Natural killer cell treated with Interleukin-12 subunit alpha and Interleukin-12 subunit beta and Interleukin-15 and Interleukin-18, amount 100 ng/mL, for 72 hours (primary cell): ENCODE measurements at regions not wholly inside any gene's neighbourhood (a gene's known extent, or its start where the extent isn't known, plus 50 kb on each side); places are given as distances from the start of the nearest gene placed in this dataset.
"Not testable (repeated sequence)": the region's sequence is repeated elsewhere in the genome, so short reads cannot be mapped to it uniquely, and the experiment has no call there.

ENCODE experiments used
- ATAC-seq, 2 donors: fragments of 150-1000 bp; cut with Tn5 transposase in 1 of 2; sonication (Bioruptor Pico), chemical (Tn5 transposase) in 1 of 2; 2 replicates each; pipeline ENCODE4 v1.10.0; 2021
- DNase-seq: peaks from one replicate; pipeline ENCODE4 v3.0.0; 2022; ENCODE audit warnings: low spot score
- H3K27ac Mint-ChIP-seq, 2 donors: 1 replicate in 1 of 2; 2 replicates in 1 of 2; pipeline ENCODE4 v1.8.0; 2022; ENCODE audit warnings: mixed read lengths in 2 of 2, mild to moderate bottlenecking in 1 of 2, moderate library complexity in 1 of 2
- H3K27me3 Mint-ChIP-seq, 2 donors: 1 replicate in 1 of 2; 2 replicates in 1 of 2; pipeline ENCODE4 v1.8.0; 2022; ENCODE audit warnings: mixed read lengths in 2 of 2
- H3K36me3 Mint-ChIP-seq: one replicate; pipeline ENCODE4 v1.8.0; 2022; ENCODE audit warnings: mixed read lengths
- H3K4me1 Mint-ChIP-seq, 2 donors: 1 replicate in 1 of 2; 2 replicates in 1 of 2; pipeline ENCODE4 v1.8.0; 2022; ENCODE audit warnings: low read depth in 2 of 2, mixed read lengths in 2 of 2, mild to moderate bottlenecking in 1 of 2
- H3K4me3 Mint-ChIP-seq: one replicate; pipeline ENCODE4 v1.8.0; 2022; ENCODE audit warnings: mixed read lengths
- H3K9me3 Mint-ChIP-seq: 2 replicates; pipeline ENCODE4 v1.8.0; 2022; ENCODE audit warnings: mixed read lengths

GRCh38 chr3:184440151-184440550 is 60.3 kb downstream of the CHRD start:
- Mint-ChIP-seq H3K4me1 (no peaks in the 10 kb centered on the region), H3K36me3 (peaks cover 5% of the 10 kb centered on the region), H3K27ac (no peak overlapping the region)

DNA sequence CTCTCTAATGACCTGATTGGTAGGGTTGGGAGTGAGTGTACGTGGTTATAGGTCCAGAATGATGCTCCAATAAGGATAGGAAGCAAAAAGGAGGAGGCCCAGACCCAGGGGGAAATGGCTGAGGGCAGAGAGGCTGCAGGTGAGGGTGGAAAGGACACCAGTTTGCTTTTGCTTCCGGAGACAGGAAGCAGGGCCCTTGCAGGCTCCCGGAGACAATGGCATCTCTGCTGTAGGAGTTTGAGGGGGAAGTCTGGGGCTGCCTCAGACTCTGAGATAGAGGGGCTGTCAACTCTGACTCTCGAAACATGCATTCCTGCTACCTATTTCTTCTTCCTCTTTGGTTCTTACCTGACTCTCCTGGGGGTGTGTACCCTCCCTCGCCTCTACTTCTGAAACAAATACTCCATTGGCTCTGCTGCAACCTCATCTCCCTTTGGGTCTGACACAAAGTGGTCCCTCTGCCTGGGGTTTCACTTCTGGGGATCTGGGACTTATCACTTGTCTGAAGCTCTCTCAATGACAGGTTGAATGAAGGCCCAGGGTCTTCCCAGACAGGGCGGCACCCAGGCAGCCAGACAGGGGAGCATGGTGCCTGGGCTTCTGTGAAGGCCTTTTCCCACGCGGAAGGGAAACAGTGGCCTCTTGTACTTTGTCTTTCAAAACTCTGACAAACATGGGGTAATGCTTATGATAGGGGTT is 61.5 kb downstream of the CHRD start:
- peaks cover 3% of the 10 kb centered on the region for H3K9me3 Mint-ChIP-seq
- H3K36me3 Mint-ChIP-seq: peaks cover 5% of the 10 kb centered on the region
- DNase-seq (no peak), ATAC-seq (no peak)
- H3K27me3 Mint-ChIP-seq: peaks cover 0 to 8% of the 10 kb centered on the region in 2 donors
- H3K27ac Mint-ChIP-seq: no peak overlapping the region
- H3K4me3 Mint-ChIP-seq: no peak overlapping the region
- H3K4me1 Mint-ChIP-seq: no peaks in the 10 kb centered on the region

More at GRCh38 chr3:184440151-184440550, 60.3 kb downstream of the CHRD start:
- peaks cover 0 to 8% of the 10 kb centered on the region in 2 donors for H3K27me3 Mint-ChIP-seq
- no peak overlapping the region for H3K4me3 Mint-ChIP-seq
- H3K9me3 Mint-ChIP-seq: peaks cover 3% of the 10 kb centered on the region
- DNase-seq (no peak), ATAC-seq (no peak)

GRCh38 chr3:184443364-184443763 is 63.5 kb downstream of the CHRD start:
- H3K27me3 Mint-ChIP-seq: peaks cover 0 to 3% of the 10 kb centered on the region in 2 donors
- H3K9me3 Mint-ChIP-seq: peaks cover 3% of the 10 kb centered on the region
- no peak overlapping the region for H3K4me3 Mint-ChIP-seq
- no peak overlapping the region for H3K27ac Mint-ChIP-seq
- peaks cover 4% of the 10 kb centered on the region for H3K36me3 Mint-ChIP-seq
- no peaks in the 10 kb centered on the region for H3K4me1 Mint-ChIP-seq
- DNase-seq (no peak), ATAC-seq (peak in 1 of 2 donors; percentile 17)

- Mint-ChIP-seq H3K36me3 (no peaks in the 10 kb centered on the region), H3K27me3 (peaks cover 0 to 3% of the 10 kb centered on the region in 2 donors), H3K9me3 (no peaks in the 10 kb centered on the region), H3K4me1 (no peaks in the 10 kb centered on the region), H3K27ac (no peak overlapping the region), H3K4me3 (no peak overlapping the region)
- ATAC-seq (peak in 1 of 2 donors; percentile 24), DNase-seq (no peak)
Observed at GRCh38 chr3:184443831-184444230, 64.0 kb downstream of the CHRD start.

- Mint-ChIP-seq H3K4me1 (no peaks in the 10 kb centered on the region), H3K4me3 (no peak overlapping the region), H3K9me3 (no peaks in the 10 kb centered on the region), H3K27ac (no peak overlapping the region), H3K27me3 (no peaks in the 10 kb centered on the region), H3K36me3 (no peaks in the 10 kb centered on the region)
- DNase-seq: no peak
- peak; percentile 28 to 35 for ATAC-seq
Observed at GRCh38 chr3:184448321-184449160, 68.7 kb downstream of the CHRD start.

DNA sequence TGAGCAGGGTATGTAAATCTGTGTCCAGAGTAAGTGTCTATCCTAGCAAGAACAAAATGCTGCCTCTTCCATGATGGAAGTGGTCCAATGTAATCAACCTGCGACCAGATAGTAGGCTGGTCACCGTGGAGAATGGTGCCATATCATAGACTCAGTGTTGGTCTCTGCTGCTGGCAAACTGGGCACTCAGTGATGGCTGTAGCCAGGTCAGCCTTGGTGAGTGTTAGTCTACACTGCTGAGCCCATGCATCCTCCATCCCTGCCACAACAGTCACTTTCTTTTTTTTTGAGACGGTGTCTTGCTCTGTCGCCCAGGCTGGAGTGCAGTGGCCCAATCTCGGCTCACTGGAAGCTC is 69.3 kb downstream of the CHRD start:
- H3K4me1 Mint-ChIP-seq: no peaks in the 10 kb centered on the region
- no peak for DNase-seq
- ATAC-seq: no peak
- no peaks in the 10 kb centered on the region for H3K27me3 Mint-ChIP-seq
- no peak overlapping the region for H3K4me3 Mint-ChIP-seq
- no peaks in the 10 kb centered on the region for H3K9me3 Mint-ChIP-seq
- no peak overlapping the region for H3K27ac Mint-ChIP-seq
- H3K36me3 Mint-ChIP-seq: no peaks in the 10 kb centered on the region

GRCh38 chr3:184450547-184450946 is 70.7 kb downstream of the CHRD start:
- Mint-ChIP-seq H3K27me3 (no peaks in the 10 kb centered on the region), H3K4me3 (no peak overlapping the region), H3K9me3 (no peaks in the 10 kb centered on the region), H3K27ac (no peak overlapping the region), H3K36me3 (no peaks in the 10 kb centered on the region), H3K4me1 (no peaks in the 10 kb centered on the region)
- DNase-seq (no peak), ATAC-seq (no peak)

- Mint-ChIP-seq H3K4me1 (no peaks in the 10 kb centered on the region), H3K9me3 (no peaks in the 10 kb centered on the region), H3K4me3 (no peak overlapping the region), H3K36me3 (no peaks in the 10 kb centered on the region), H3K27ac (no peak overlapping the region), H3K27me3 (no peaks in the 10 kb centered on the region)
- no peak for DNase-seq
- no peak for ATAC-seq
Observed at GRCh38 chr3:184453296-184453695, 73.4 kb downstream of the CHRD start.

- Mint-ChIP-seq H3K36me3 (no peaks in the 10 kb centered on the region), H3K4me3 (no peak overlapping the region), H3K9me3 (no peaks in the 10 kb centered on the region), H3K4me1 (no peaks in the 10 kb centered on the region), H3K27me3 (no peaks in the 10 kb centered on the region), H3K27ac (no peak overlapping the region)
- ATAC-seq (no peak), DNase-seq (no peak)
Observed at GRCh38 chr3:184455991-184456390, 76.1 kb downstream of the CHRD start.

GRCh38 chr3:184456476-184456875 is 76.6 kb downstream of the CHRD start:
- Mint-ChIP-seq H3K4me3 (no peak overlapping the region), H3K4me1 (no peaks in the 10 kb centered on the region), H3K27me3 (peaks cover under 1 to 1% of the 10 kb centered on the region in 2 donors), H3K27ac (no peak overlapping the region), H3K9me3 (no peaks in the 10 kb centered on the region), H3K36me3 (no peaks in the 10 kb centered on the region)
- ATAC-seq (peak in 1 of 2 donors; percentile 28), DNase-seq (no peak)

- H3K27ac Mint-ChIP-seq: no peak overlapping the region
- H3K4me1 Mint-ChIP-seq: no peaks in the 10 kb centered on the region
- H3K27me3 Mint-ChIP-seq: peaks cover 5 to 7% of the 10 kb centered on the region in 2 donors
- H3K4me3 Mint-ChIP-seq: no peak overlapping the region
- H3K9me3 Mint-ChIP-seq: no peaks in the 10 kb centered on the region
- no peak for ATAC-seq
- H3K36me3 Mint-ChIP-seq: no peaks in the 10 kb centered on the region
- DNase-seq: no peak
Observed at GRCh38 chr3:184457329-184457728, 77.5 kb downstream of the CHRD start.

DNA sequence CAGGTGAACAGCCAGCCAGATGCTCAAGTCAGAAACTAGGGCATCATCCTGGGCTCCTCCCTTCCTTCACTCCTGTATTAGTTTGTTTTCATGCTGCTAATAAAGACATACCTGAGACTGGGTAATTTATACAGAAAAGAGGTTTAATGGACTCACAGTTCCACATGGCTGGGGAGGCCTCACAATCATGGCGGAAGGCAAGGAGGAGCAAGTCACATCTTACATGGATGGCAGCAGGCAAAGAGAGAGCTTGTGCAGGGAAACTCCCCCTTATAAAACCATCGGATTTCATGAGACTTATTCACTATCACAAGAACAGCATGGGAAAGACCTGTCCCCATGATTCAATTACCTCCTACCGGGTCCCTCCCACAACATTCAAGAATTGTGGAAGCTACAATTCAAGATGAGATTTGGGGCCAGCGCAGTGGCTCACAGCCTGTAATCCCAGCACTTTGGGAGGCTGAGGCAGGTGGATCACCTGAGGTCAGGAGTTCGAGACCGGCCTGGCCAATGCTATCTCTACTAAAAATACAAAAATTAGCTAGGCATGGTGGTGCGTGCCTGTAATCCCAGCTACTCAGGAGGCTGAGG is 78.0 kb downstream of the CHRD start:
- H3K9me3 Mint-ChIP-seq, H3K4me3 Mint-ChIP-seq, H3K36me3 Mint-ChIP-seq, H3K27me3 Mint-ChIP-seq, ATAC-seq, H3K27ac Mint-ChIP-seq, H3K4me1 Mint-ChIP-seq, DNase-seq: not testable (repeated sequence)

- ATAC-seq: no peak
- Mint-ChIP-seq H3K27me3 (peaks cover 5 to 7% of the 10 kb centered on the region in 2 donors), H3K4me1 (no peaks in the 10 kb centered on the region)
Observed at GRCh38 chr3:184459355-184459754, 79.5 kb downstream of the CHRD start.

GRCh38 chr3:184460276-184460675 is 80.4 kb downstream of the CHRD start:
- ATAC-seq: no peak

More at GRCh38 chr3:184459355-184459754, 79.5 kb downstream of the CHRD start:
- Mint-ChIP-seq H3K9me3 (no peaks in the 10 kb centered on the region), H3K36me3 (no peaks in the 10 kb centered on the region), H3K4me3 (no peak overlapping the region), H3K27ac (no peak overlapping the region)
- DNase-seq: no peak

More at GRCh38 chr3:184460276-184460675, 80.4 kb downstream of the CHRD start:
- DNase-seq: no peak
- peaks cover 8 to 11% of the 10 kb centered on the region in 2 donors for H3K27me3 Mint-ChIP-seq
- H3K4me3 Mint-ChIP-seq: no peak overlapping the region
- no peaks in the 10 kb centered on the region for H3K36me3 Mint-ChIP-seq
- H3K27ac Mint-ChIP-seq: no peak overlapping the region
- no peaks in the 10 kb centered on the region for H3K9me3 Mint-ChIP-seq
- no peaks in the 10 kb centered on the region for H3K4me1 Mint-ChIP-seq
